Astrocyte of the spinal cord (primary cell): ENCODE measurements at regions not wholly inside any gene's neighbourhood (a gene's known extent, or its start where the extent isn't known, plus 50 kb on each side); places are given as distances from the start of the nearest gene placed in this dataset.

Source experiments
- DNase-seq: peaks from one replicate; pipeline ENCODE4 v3.0.0; 2011; ENCODE audit warnings: low read depth, low spot score
- H3K4me3 ChIP-seq: 2 replicates; pipeline ENCODE4 v1.5.1; 2011; ENCODE audit warnings: low read depth, mild to moderate bottlenecking, low read length, moderate library complexity
- in situ Hi-C: cut with HindIII; loops from 2 replicates; pipeline ENCODE4 v1.10.0; 2017; ENCODE audit warnings: low sequenced_read_pairs
- TF ChIP-seq, protein P1 (sequence below): IDR thresholded peaks from 2 replicates; pipeline ENCODE4 v1.5.1; 2012; ENCODE audit warnings: low read depth, mild to moderate bottlenecking, low read length, inconsistent platforms

DNA sequence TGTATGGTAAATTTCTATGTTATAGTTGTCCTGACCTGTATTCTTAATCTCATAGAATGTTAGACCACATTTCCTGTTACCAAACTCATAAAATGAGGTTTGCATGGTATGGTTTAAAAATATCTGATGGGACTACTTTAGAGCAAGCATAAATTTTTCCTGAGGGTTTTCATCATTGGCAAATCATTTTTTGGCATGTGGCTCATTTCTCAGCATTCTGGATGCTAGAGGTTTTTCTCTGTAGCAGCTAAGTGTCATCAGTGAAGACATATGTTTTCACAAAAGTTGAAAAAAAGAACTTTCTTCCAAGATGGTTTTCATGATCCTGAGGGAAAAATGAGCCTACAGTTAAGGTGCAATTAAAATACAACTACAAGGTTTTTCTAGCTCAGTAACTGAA lies 503.5 kb upstream of the FAM47C start:
- TF ChIP-seq, protein P1, sequence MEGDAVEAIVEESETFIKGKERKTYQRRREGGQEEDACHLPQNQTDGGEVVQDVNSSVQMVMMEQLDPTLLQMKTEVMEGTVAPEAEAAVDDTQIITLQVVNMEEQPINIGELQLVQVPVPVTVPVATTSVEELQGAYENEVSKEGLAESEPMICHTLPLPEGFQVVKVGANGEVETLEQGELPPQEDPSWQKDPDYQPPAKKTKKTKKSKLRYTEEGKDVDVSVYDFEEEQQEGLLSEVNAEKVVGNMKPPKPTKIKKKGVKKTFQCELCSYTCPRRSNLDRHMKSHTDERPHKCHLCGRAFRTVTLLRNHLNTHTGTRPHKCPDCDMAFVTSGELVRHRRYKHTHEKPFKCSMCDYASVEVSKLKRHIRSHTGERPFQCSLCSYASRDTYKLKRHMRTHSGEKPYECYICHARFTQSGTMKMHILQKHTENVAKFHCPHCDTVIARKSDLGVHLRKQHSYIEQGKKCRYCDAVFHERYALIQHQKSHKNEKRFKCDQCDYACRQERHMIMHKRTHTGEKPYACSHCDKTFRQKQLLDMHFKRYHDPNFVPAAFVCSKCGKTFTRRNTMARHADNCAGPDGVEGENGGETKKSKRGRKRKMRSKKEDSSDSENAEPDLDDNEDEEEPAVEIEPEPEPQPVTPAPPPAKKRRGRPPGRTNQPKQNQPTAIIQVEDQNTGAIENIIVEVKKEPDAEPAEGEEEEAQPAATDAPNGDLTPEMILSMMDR, result no peak
- no peak for DNase-seq
- H3K4me3 ChIP-seq, result no peak overlapping the region
- in situ Hi-C loops, result no loop called here

DNA sequence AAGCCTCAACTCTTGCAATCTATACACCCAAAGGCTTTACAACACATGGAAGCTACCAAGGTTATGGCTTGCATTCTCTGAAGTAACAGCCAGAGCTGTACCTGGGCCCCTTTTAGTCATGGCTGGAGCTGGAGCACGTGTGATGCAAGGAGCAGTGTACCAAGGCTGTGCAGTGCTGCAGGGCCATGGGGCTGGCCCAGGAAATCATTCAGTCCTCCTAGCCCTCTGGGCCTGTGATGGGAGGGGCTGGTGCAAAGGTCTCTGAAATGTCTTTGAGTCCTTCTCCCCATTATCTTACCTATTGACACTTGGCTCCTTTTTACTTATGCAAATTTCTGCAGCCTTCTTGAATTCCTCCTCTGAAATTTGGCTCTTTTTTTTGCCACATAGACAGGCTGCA lies 500.1 kb upstream of the FAM47C start:
- no peak overlapping the region for H3K4me3 ChIP-seq
- TF ChIP-seq, protein P1, result no peak
- no peak for DNase-seq
- in situ Hi-C loops, result no loop called here

DNA sequence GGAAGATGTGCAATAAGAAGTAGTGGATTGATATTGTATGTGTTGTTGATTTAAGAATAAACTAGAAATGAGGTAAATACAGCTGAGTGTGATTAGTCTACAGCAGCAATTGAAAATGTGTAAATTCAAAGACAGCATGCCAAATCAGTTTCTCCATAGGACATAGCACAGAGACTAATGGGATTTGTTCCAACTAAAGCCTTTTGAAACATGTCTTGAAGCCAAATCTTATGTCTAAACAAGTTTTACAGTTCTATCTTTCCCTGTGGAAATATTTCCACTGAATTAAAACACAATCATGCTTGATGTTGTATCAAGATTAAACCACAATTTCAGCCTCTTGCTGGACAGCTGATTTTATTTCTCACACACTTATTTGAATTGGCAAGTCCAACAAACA lies 497.4 kb upstream of the FAM47C start:
- TF ChIP-seq, protein P1, result no peak
- no peak for DNase-seq
- H3K4me3 ChIP-seq, result no peak overlapping the region
- in situ Hi-C loops, result no loop called here

DNA sequence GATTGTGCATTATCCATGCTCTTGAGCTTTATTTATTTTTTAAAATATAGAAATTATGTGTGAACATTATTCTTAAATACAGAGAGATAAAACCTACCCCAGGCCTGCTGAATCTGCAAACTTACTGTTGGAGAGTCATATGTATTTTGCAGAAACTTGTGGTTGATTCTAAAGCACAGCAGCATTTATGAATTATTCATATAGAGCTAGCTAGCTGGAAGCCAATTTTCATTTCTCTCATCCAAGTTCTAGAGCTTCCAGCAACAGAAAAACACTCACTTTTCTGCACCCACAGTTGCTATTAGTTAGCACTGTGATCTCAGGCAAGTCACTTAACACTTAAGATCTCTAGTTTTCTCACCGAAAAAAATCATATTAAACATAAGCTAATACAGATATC lies 479.5 kb upstream of the FAM47C start:
- TF ChIP-seq, protein P1, result no peak
- no peak overlapping the region for H3K4me3 ChIP-seq
- DNase-seq, result no peak
- in situ Hi-C loops, result no loop called here

DNA sequence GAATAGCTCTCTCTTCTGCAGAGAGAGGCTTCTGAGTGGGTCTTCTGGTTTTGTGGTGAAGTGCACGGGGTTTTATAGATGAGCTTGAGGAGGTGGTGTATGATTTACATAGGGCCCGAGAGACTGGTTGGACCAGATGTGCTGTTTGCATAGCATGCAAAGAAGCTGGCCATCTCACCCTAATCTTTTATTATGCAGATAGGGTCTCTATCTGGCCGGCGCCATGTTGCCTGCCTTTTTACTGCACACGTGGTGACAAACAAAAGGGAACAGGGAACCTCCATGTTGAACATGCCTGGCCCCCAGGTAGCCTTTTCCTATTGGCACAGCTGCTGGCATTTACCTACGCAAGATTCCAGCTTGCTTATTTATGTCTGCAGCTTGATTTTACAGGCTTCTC lies 473.3 kb upstream of the FAM47C start:
- in situ Hi-C loops, result no loop called here
- H3K4me3 ChIP-seq, result no peak overlapping the region
- TF ChIP-seq, protein P1, result no peak
- no peak for DNase-seq

DNA sequence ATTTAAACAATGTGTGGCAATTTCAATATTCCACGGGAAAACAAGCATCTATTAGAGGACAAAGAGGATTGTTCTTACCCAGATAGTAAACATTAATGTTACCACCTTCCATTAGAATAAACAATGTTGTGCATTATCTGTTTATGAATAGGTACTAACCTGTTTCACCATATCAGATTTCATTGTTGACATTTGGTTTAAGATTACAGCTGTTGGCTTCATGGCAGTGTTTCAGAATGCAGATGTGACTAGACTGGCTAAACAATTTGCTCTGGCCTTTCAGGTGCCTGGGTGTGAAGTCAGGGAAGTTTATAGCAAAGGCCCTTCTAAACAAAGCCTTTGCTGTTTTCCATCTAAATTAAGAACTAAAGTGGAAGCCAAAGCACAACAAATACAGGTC lies 464.7 kb upstream of the FAM47C start:
- in situ Hi-C loops, result no loop called here
- TF ChIP-seq, protein P1, result no peak
- no peak overlapping the region for H3K4me3 ChIP-seq
- DNase-seq, result no peak

DNA sequence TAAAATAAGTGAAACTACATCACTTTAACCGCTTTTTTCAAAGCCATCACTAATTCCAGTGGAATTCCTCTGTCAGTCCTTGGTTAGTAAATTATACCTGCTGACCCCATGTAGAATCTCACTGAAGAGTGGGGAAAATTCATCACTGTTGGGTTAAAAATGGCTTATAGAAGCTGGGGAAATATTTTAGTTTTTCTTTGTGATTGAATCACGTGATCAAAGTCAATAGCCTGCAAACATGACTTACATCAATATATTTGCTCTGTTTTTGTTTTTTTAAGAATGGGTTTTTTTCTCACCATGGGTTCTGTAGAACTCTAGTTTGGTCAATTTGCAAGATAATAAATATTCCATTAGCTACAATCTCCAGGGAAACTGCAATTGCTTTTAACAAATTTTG lies 445.2 kb upstream of the FAM47C start:
- no peak overlapping the region for H3K4me3 ChIP-seq
- no peak for DNase-seq
- TF ChIP-seq, protein P1, result no peak
- in situ Hi-C loops, result no loop called here
